Ovary (tissue), 7 donors: ENCODE measurements at regions not wholly inside any gene's neighbourhood (a gene's known extent, or its start where the extent isn't known, plus 50 kb on each side); places are given as distances from the start of the nearest gene placed in this dataset.

ENCODE experiments used
- DNase-seq, 5 donors: peaks; one replicate each; pipeline ENCODE4 v3.0.0-alpha.2; 2019 to 2020
- H3K27ac ChIP-seq, 2 donors: fragments of 200-600 bp; one replicate each; pipeline versions ENCODE4 v1.5.1 to v1.8.0; 2019 to 2022
- H3K27me3 ChIP-seq: fragments of 200-600 bp; one replicate; pipeline ENCODE4 v1.8.0; 2022
- H3K36me3 ChIP-seq: fragments of 200-600 bp; sonication (generic); one replicate; pipeline ENCODE4 v1.5.1; 2019
- H3K4me1 ChIP-seq: one replicate; pipeline ENCODE4 v1.8.1; 2013; ENCODE audit warnings: mild to moderate bottlenecking, moderate library complexity; ENCODE audit not compliant: insufficient read depth
- H3K4me3 ChIP-seq: fragments of 200-600 bp; sonication (generic); one replicate; pipeline ENCODE4 v1.5.1; 2017
- H3K9me3 ChIP-seq, 2 donors: fragments of 200-600 bp in 1 of 2; sonication (generic) in 1 of 2; one replicate each; pipeline versions ENCODE4 v1.5.1 to v1.8.1; 2013 to 2019; ENCODE audit warnings: mild to moderate bottlenecking in 1 of 2, moderate library complexity in 1 of 2
- EP300 ChIP-seq: sonication (generic); formaldehyde crosslinking; IDR thresholded peaks from one replicate; pipeline ENCODE4 v1.6.1; 2017; ENCODE audit warnings: antibody characterized with exemption
- POLR2A ChIP-seq: fragments of 450-650 bp; IDR thresholded peaks from one replicate; pipeline ENCODE4 v1.6.1; 2017; ENCODE audit warnings: antibody characterized with exemption, mild to moderate bottlenecking, moderate library complexity
- WGBS, 3 donors: extraction: QIAGEN DNeasy Blood & Tissue Kit in 1 of 3; methylation state at CpG; one replicate each; pipeline versions ENCODE4 v1.1.5 to v1.1.7; 2013 to 2017; 5-methylcytosine and 5-hydroxymethylcytosine counted together
- intact Hi-C, 4 donors: fragments of 100-400 bp; cut with DNase I; formaldehyde crosslinking; loops; one replicate each; pipeline versions ENCODE4 v1.11.0 to v1.15.1; 2022 to 2023
- TF ChIP-seq, protein P1 (sequence below), 3 donors: fragments of 450-650 bp in 2 of 3; fragments of 200-600 bp in 1 of 3; IDR thresholded peaks; one replicate each; pipeline versions ENCODE4 v1.5.1 to v1.8.0; 2016 to 2022; ENCODE audit warnings: antibody characterized with exemption in 3 of 3, mild to moderate bottlenecking in 1 of 3
- donor health status: DM: no; HTN: no; CAD: no; lungs with moderate emphysema.
- donor health status: DM: no; HTN: no; CAD: no.
- donor health status: Bipolar disorder and iron deficiency.
- donor health status: DM: no; HTN: no; CAD: no.
- donor health status: DM: yes; HTN: yes; CAD: no.

DNA sequence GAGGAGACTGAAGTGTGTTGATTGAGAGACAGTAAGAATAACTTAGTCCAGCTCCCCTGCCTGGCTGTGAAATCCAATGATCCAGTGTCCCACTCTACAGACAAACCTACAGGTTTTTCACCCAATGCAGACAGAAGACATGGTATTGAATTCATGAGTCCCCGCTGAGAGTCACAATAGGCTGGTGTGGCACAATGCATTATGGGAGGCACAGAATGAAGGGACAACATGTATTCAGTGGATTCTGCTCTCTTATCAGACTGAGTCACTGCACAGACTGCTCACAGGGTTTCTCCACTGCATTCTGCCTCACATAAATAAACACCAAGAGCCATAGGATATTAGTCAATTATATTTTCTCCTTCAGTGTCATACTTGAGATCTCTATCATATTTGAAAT lies 55.2 kb upstream of the TOP3B start:
- Histone ChIP-seq H3K9me3 (no peaks in the 10 kb centered on the region), H3K36me3 (no peaks in the 10 kb centered on the region), H3K4me3 (no peak overlapping the region), H3K27me3 (no peaks in the 10 kb centered on the region), H3K4me1 (no peaks in the 10 kb centered on the region), H3K27ac (no peak overlapping the region)
- WGBS, 3 donors, result 73 to 94% (median 86%) methylated on average over 1 of the region's 1 CpG
- TF ChIP-seq, protein P1, sequence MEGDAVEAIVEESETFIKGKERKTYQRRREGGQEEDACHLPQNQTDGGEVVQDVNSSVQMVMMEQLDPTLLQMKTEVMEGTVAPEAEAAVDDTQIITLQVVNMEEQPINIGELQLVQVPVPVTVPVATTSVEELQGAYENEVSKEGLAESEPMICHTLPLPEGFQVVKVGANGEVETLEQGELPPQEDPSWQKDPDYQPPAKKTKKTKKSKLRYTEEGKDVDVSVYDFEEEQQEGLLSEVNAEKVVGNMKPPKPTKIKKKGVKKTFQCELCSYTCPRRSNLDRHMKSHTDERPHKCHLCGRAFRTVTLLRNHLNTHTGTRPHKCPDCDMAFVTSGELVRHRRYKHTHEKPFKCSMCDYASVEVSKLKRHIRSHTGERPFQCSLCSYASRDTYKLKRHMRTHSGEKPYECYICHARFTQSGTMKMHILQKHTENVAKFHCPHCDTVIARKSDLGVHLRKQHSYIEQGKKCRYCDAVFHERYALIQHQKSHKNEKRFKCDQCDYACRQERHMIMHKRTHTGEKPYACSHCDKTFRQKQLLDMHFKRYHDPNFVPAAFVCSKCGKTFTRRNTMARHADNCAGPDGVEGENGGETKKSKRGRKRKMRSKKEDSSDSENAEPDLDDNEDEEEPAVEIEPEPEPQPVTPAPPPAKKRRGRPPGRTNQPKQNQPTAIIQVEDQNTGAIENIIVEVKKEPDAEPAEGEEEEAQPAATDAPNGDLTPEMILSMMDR (IDR thresholded peaks at IDR 0.05), result no peak
- TF ChIP-seq EP300 (no peak), POLR2A (no peak)
- no peak for DNase-seq
- intact Hi-C loops, result no loop called here

DNA sequence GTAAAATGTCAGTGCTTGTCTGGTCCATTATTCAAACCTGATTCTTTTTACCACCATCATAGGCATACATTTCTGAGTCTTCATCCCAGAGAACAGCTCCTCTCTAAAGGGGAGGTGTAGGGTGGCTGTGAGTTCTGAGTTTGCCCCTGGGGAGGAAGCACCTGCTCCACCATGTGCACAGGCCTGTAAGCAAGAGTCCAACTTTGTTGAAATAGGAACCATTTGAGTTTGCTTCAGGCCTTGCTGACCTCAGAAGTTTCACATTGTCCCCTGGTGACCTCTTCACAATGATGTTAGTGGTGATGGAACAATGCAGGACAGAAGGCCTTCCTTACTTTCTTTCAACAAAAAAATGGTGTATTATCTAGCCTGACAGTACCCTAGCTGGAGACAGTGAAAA lies 54.6 kb upstream of the TOP3B start:
- Histone ChIP-seq H3K27me3 (no peaks in the 10 kb centered on the region), H3K27ac (no peak overlapping the region), H3K4me3 (no peak overlapping the region), H3K9me3 (no peaks in the 10 kb centered on the region), H3K36me3 (no peaks in the 10 kb centered on the region), H3K4me1 (no peaks in the 10 kb centered on the region)
- TF ChIP-seq EP300, result no peak
- TF ChIP-seq, protein P1 (IDR thresholded peaks at IDR 0.05), result no peak
- TF ChIP-seq POLR2A, result no peak
- intact Hi-C loops, result no loop called here
- DNase-seq, result no peak

DNA sequence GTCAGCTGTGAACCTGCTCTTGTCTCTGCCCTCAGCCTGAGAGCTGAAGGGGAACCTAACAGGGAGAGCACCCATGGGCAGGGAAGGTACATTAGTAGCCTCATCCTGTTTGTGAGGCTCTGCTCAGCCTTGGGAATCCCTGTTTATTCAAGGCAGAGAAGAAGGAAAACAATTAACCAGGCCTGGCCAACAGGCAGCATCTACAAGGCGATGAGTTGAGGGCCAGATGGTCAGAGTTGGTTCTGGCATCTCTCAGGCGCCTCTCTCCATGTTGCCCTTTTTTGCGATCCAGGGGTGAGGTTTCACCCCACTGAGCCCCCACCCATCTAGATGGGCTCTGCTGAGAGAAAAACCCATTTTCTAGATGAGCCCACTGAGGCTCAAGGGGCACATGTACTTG lies 54.0 kb upstream of the TOP3B start:
- no peak for DNase-seq
- Histone ChIP-seq H3K27ac (no peak overlapping the region), H3K4me1 (no peaks in the 10 kb centered on the region), H3K27me3 (no peaks in the 10 kb centered on the region), H3K4me3 (no peak overlapping the region), H3K36me3 (no peaks in the 10 kb centered on the region), H3K9me3 (no peaks in the 10 kb centered on the region)
- intact Hi-C loops, result no loop called here
- TF ChIP-seq EP300 (no peak), POLR2A (no peak)
- TF ChIP-seq, protein P1 (IDR thresholded peaks at IDR 0.05), result no peak
- WGBS, 3 donors, result 89 to 95% (median 94%) methylated on average over 3 of the region's 3 CpGs

DNA sequence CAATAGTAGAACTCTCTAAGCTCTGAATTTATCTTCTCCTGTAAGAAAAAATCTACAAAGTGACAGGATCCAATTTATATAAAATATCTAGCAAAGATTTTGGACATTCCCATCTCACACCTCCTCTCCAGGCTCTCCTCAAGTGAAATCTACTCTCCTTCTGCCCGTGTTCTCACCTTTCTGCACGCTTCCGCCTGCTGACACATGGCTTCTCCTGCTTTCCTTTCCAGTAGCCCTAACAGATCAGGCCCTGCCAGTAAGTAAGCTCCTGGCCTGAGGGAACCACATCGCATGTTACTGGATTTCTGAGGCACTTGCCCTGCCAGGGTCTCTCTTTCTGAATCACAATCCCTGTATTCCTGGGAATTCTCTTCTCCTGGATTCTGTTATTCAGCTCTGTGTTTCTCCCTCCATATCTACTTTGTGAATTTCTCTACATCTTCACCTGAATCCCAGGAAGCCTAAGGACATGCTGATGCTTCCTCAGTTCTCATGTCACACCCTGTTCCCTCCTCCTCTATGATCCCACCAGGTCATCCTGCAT lies 53.3 kb upstream of the TOP3B start:
- H3K27ac ChIP-seq, result no peak overlapping the region
- H3K9me3 ChIP-seq, result no peaks in the 10 kb centered on the region
- intact Hi-C loops, result no loop called here
- H3K27me3 ChIP-seq, result no peaks in the 10 kb centered on the region
- TF ChIP-seq, protein P1 (IDR thresholded peaks at IDR 0.05), result no peak
- TF ChIP-seq POLR2A, result no peak
- TF ChIP-seq EP300, result no peak
- no peaks in the 10 kb centered on the region for H3K36me3 ChIP-seq
- 69 to 85% (median 75%) methylated on average over 4 of the region's 4 CpGs for WGBS, 3 donors
- no peak for DNase-seq
- H3K4me1 ChIP-seq, result no peaks in the 10 kb centered on the region
- H3K4me3 ChIP-seq, result no peak overlapping the region

DNA sequence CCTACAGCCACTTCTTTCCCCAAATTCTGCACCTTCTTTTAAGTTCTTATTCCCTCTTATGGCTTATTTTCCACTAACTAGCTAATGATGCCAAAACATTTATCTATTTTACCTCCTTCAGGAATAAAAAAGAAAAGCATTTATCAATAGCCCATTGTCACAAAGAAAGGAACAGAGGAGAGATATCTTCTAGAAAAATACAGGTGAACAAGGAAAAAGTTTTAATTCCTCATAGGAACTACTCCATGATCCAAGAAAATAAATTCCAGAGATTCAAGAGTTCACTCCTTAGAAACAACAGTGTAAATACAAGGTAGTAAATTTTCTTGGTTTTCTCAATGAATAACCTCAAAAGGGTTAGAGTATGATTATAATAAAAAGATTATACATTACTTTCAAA lies 52.6 kb upstream of the TOP3B start:
- intact Hi-C loops, result no loop called here
- DNase-seq, result no peak
- H3K4me1 ChIP-seq, result no peaks in the 10 kb centered on the region
- no peak overlapping the region for H3K27ac ChIP-seq
- no peak overlapping the region for H3K4me3 ChIP-seq
- TF ChIP-seq, protein P1 (IDR thresholded peaks at IDR 0.05), result no peak
- TF ChIP-seq EP300 (no peak), POLR2A (no peak)
- H3K36me3 ChIP-seq, result no peaks in the 10 kb centered on the region
- no peaks in the 10 kb centered on the region for H3K9me3 ChIP-seq
- no peaks in the 10 kb centered on the region for H3K27me3 ChIP-seq
